ENCODE measurements at regions not wholly inside any gene's neighbourhood (a gene's known extent, or its start where the extent isn't known, plus 50 kb on each side); places are given as distances from the start of the nearest gene placed in this dataset.

DNA sequence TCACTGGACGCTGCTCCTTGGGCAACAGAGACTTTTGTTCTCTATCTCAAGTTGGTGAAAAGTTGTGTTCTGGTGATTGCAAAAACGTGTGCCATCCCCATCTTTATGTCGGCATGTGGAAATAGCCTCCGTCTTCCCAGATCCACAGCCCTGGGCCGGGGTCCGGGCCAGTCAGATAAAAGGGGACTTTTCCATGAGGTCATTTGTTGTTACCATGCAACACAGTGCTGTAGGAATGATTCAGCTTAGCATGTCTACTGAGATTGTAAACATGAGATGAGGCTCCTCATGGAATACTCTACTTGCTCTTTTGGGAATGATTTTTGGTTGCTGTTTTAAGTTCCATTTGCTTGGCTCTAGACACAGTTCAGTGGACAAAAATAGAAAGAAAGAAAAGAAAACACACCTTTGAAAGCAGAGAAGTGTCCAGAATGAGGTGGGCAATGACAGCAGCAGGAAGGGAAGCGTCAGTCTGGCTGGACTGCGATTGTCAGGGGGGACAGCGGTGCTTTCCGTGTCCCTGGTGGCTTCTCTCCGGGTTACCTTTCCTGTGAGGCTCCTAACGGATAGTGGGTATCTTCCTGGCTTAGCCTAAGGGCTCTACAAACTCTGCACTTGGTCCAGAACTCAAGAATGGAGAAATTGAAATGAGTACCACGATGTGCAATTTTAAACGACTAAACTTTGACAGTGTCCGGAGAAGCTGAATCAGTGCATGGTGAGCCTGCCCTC is 91.6 kb downstream of the TEX29 start:
- Histone ChIP-seq H3K9ac (ENCODE audit: insufficient read depth, low read length) (no peak overlapping the region), H3K27me3 (ENCODE audit: control insufficient read depth, insufficient read depth, low read length) (no peaks in the 10 kb centered on the region), H3K27ac (ENCODE audit: insufficient read depth, low read length) (no peak overlapping the region), H2AFZ (ENCODE audit: low read length) (no peak overlapping the region), H3K4me1 (ENCODE audit: control insufficient read depth, extremely low read depth, insufficient read depth, low read length) (no peaks in the 10 kb centered on the region), H3K36me3 (ENCODE audit: control insufficient read depth, insufficient read depth, low read length) (no peaks in the 10 kb centered on the region), H3K79me2 (ENCODE audit: control insufficient read depth, insufficient read depth, low read length) (no peaks in the 10 kb centered on the region), H3K4me3 (replicated peaks in 1 of 4; ENCODE audit: control extremely low read depth in 1 of 4, insufficient read depth in 1 of 4, low read depth in 3 of 4, low read length in 4 of 4) (no peak overlapping the region), H4K20me1 (ENCODE audit: control insufficient read depth, extremely low read depth, insufficient read depth, low read length) (no peaks in the 10 kb centered on the region), H3K9me3 (ENCODE audit: control insufficient read depth, insufficient read depth, low read depth, low read length) (no peaks in the 10 kb centered on the region), H3K4me2 (ENCODE audit: extremely low read depth, insufficient read depth, low read length) (no peak overlapping the region)
- no peak for TF ChIP-seq EZH2 (IDR thresholded peaks at IDR 0.05; ENCODE audit: low read length, missing control alignments)
- TF ChIP-seq, protein P1, sequence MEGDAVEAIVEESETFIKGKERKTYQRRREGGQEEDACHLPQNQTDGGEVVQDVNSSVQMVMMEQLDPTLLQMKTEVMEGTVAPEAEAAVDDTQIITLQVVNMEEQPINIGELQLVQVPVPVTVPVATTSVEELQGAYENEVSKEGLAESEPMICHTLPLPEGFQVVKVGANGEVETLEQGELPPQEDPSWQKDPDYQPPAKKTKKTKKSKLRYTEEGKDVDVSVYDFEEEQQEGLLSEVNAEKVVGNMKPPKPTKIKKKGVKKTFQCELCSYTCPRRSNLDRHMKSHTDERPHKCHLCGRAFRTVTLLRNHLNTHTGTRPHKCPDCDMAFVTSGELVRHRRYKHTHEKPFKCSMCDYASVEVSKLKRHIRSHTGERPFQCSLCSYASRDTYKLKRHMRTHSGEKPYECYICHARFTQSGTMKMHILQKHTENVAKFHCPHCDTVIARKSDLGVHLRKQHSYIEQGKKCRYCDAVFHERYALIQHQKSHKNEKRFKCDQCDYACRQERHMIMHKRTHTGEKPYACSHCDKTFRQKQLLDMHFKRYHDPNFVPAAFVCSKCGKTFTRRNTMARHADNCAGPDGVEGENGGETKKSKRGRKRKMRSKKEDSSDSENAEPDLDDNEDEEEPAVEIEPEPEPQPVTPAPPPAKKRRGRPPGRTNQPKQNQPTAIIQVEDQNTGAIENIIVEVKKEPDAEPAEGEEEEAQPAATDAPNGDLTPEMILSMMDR (conservative IDR thresholded peaks at IDR 0.05 in 1 of 2, IDR thresholded peaks at IDR 0.05 in 1 of 2; ENCODE audit: low read depth in 1 of 2, low read length in 2 of 2): no peak
- no peak for DNase-seq (ENCODE audit: low read depth in 2 of 2)

DNA sequence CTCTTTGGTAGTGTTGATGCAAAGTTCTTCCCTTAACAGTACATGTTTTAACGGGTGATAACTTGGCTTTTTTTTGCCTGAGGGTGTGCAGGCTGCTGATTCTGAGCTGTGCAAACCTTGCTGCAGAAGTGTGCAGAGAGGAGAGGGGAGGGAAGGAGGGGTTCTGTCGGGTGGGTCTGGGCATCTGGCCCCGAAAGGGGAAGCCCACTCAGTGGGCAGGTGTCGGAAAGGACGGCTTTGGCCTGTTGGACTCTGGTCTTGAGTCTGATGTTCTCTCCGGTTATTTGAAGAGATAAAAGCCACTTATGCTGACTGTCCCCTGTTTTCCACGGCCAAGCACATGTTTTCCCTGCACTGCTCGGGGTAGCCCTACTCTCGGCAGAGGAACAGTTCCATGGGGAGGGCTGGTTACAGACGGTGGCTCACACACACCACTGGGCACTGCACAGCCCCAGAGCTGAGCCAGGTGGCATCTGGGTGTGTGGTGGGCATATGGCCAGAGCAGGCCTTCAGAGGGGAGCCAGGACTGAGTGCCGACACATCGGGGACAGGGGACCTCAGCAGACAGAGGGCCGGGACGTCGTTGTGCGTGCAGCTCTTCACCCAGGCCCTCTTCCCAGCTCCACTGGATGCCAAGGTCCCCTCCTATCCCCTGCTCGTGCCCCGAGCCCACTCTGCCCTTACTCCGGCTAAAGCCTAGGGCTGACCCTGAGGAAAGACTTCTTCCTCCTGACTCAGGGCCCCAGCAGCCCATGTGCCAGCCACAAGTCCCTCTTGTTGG is 93.2 kb downstream of the TEX29 start:
- H4K20me1 ChIP-seq (ENCODE audit: control insufficient read depth, extremely low read depth, insufficient read depth, low read length): no peaks in the 10 kb centered on the region
- H3K4me2 ChIP-seq (ENCODE audit: extremely low read depth, insufficient read depth, low read length): no peak overlapping the region
- H3K36me3 ChIP-seq (ENCODE audit: control insufficient read depth, insufficient read depth, low read length): no peaks in the 10 kb centered on the region
- H3K4me3 ChIP-seq (replicated peaks in 1 of 4; ENCODE audit: control extremely low read depth in 1 of 4, insufficient read depth in 1 of 4, low read depth in 3 of 4, low read length in 4 of 4): no peak overlapping the region
- H3K9ac ChIP-seq (ENCODE audit: insufficient read depth, low read length): no peak overlapping the region
- no peaks in the 10 kb centered on the region for H3K9me3 ChIP-seq (ENCODE audit: control insufficient read depth, insufficient read depth, low read depth, low read length)
- no peak for DNase-seq (ENCODE audit: low read depth in 2 of 2)
- TF ChIP-seq EZH2 (IDR thresholded peaks at IDR 0.05; ENCODE audit: low read length, missing control alignments): no peak
- TF ChIP-seq, protein P1 (conservative IDR thresholded peaks at IDR 0.05 in 1 of 2, IDR thresholded peaks at IDR 0.05 in 1 of 2; ENCODE audit: low read depth in 1 of 2, low read length in 2 of 2): no peak
- H3K27ac ChIP-seq (ENCODE audit: insufficient read depth, low read length): no peak overlapping the region
- no peaks in the 10 kb centered on the region for H3K4me1 ChIP-seq (ENCODE audit: control insufficient read depth, extremely low read depth, insufficient read depth, low read length)
- no peak overlapping the region for H2AFZ ChIP-seq (ENCODE audit: low read length)
- no peaks in the 10 kb centered on the region for H3K27me3 ChIP-seq (ENCODE audit: control insufficient read depth, insufficient read depth, low read length)
- H3K79me2 ChIP-seq (ENCODE audit: control insufficient read depth, insufficient read depth, low read length): no peaks in the 10 kb centered on the region

DNA sequence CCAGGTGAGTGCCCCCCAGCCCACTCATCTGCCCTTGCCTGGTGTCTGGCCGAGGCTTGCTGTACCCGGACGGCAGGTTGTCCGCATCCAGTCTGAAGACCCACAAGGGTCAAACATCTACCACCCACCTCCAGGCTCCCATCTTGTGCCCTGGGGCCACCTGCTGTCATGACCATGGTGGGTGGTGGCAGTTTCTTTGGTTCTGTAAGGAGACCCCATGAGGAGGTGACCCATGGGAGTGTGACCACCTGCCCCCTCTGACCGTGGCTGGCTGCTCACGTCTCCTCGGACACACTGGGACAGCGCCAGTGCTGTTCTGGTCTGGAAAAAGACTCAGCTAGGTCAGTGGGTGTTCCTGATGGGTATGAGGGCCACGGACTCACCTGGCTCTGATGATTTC is 93.9 kb downstream of the TEX29 start:
- Histone ChIP-seq H3K9ac (ENCODE audit: insufficient read depth, low read length) (no peak overlapping the region), H3K4me1 (ENCODE audit: control insufficient read depth, extremely low read depth, insufficient read depth, low read length) (no peaks in the 10 kb centered on the region), H3K79me2 (ENCODE audit: control insufficient read depth, insufficient read depth, low read length) (no peaks in the 10 kb centered on the region), H3K27ac (ENCODE audit: insufficient read depth, low read length) (no peak overlapping the region), H4K20me1 (ENCODE audit: control insufficient read depth, extremely low read depth, insufficient read depth, low read length) (no peaks in the 10 kb centered on the region), H3K27me3 (ENCODE audit: control insufficient read depth, insufficient read depth, low read length) (no peaks in the 10 kb centered on the region), H3K36me3 (ENCODE audit: control insufficient read depth, insufficient read depth, low read length) (no peaks in the 10 kb centered on the region), H3K9me3 (ENCODE audit: control insufficient read depth, insufficient read depth, low read depth, low read length) (no peaks in the 10 kb centered on the region), H3K4me2 (ENCODE audit: extremely low read depth, insufficient read depth, low read length) (no peak overlapping the region), H3K4me3 (replicated peaks in 1 of 4; ENCODE audit: control extremely low read depth in 1 of 4, insufficient read depth in 1 of 4, low read depth in 3 of 4, low read length in 4 of 4) (no peak overlapping the region), H2AFZ (ENCODE audit: low read length) (no peak overlapping the region)
- no peak for DNase-seq (ENCODE audit: low read depth in 2 of 2)
- TF ChIP-seq EZH2 (IDR thresholded peaks at IDR 0.05; ENCODE audit: low read length, missing control alignments): no peak
- TF ChIP-seq, protein P1 (conservative IDR thresholded peaks at IDR 0.05 in 1 of 2, IDR thresholded peaks at IDR 0.05 in 1 of 2; ENCODE audit: low read depth in 1 of 2, low read length in 2 of 2): no peak
